ENCODE measurements at regions not wholly inside any gene's neighbourhood (a gene's known extent, or its start where the extent isn't known, plus 50 kb on each side); places are given as distances from the start of the nearest gene placed in this dataset.

DNA sequence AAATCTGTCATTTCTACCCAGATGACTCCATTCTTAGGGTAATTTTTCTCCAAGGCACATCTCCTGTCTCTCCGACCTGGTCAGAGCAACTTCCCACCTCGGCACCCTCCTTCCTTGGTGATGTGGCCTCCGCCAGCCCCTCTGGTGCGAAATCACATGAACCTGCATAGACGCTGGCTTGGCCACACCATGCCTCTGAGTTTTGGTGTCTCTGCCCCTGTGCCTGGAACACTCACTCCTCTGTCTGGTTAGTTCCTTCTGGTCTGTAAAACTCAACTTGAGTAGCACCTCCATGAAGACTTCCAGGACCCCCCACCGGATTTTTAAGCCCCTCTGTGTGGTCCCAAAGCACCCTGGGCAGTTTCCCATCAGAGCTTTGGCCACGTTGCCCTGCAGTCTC, 83.2 kb upstream of the OTOS start:
- DNase-seq: no peak
- Histone ChIP-seq H3K27ac (ENCODE audit: low read depth in 1 of 2, low read length in 2 of 2) (no peak overlapping the region), H3K9me3 (replicated peaks in 1 of 2; ENCODE audit: control insufficient read depth in 1 of 2, insufficient read depth in 1 of 2, low read length in 2 of 2) (peaks cover 0 to 4% of the 10 kb centered on the region in 2 donors), H3K4me1 (ENCODE audit: control insufficient read depth in 1 of 2, insufficient read depth in 2 of 2, low read length in 2 of 2) (no peaks in the 10 kb centered on the region), H3K9ac (ENCODE audit: insufficient read depth, low read length, poor library complexity, severe bottlenecking) (no peak overlapping the region), H2AFZ (ENCODE audit: insufficient read depth, low read depth, low read length, poor library complexity, severe bottlenecking) (no peak overlapping the region), H3K4me2 (replicated peaks; ENCODE audit: extremely low read depth, low read length, poor library complexity, severe bottlenecking) (no peak overlapping the region), H3K4me3 (replicated peaks in 1 of 3; ENCODE audit: low read depth in 2 of 3, low read length in 3 of 3) (no peak overlapping the region), H3K27me3 (ENCODE audit: control insufficient read depth in 2 of 2, insufficient read depth in 2 of 2, low read length in 2 of 2) (no peaks in the 10 kb centered on the region), H3K36me3 (replicated peaks in 1 of 2; ENCODE audit: control insufficient read depth in 1 of 2, insufficient read depth in 2 of 2, low read length in 2 of 2) (no peaks in the 10 kb centered on the region), H3K79me2 (ENCODE audit: insufficient read depth, low read length) (no peaks in the 10 kb centered on the region), H4K20me1 (ENCODE audit: insufficient read depth, low read length) (no peaks in the 10 kb centered on the region)
- WGBS (ENCODE audit: insufficient coverage): 76% methylated on average over 7 of the region's 7 CpGs
- TF ChIP-seq, protein P1, sequence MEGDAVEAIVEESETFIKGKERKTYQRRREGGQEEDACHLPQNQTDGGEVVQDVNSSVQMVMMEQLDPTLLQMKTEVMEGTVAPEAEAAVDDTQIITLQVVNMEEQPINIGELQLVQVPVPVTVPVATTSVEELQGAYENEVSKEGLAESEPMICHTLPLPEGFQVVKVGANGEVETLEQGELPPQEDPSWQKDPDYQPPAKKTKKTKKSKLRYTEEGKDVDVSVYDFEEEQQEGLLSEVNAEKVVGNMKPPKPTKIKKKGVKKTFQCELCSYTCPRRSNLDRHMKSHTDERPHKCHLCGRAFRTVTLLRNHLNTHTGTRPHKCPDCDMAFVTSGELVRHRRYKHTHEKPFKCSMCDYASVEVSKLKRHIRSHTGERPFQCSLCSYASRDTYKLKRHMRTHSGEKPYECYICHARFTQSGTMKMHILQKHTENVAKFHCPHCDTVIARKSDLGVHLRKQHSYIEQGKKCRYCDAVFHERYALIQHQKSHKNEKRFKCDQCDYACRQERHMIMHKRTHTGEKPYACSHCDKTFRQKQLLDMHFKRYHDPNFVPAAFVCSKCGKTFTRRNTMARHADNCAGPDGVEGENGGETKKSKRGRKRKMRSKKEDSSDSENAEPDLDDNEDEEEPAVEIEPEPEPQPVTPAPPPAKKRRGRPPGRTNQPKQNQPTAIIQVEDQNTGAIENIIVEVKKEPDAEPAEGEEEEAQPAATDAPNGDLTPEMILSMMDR (IDR thresholded peaks at IDR 0.05): no peak
- Mint-ChIP-seq H3K4me3 (no peak overlapping the region), H3K36me3 (no peaks in the 10 kb centered on the region), H3K27ac (no peak overlapping the region), H3K9me3 (peaks cover 2 to 10% (median 8%) of the 10 kb centered on the region in 7 donors), H3K4me1 (no peaks in the 10 kb centered on the region), H3K27me3 (ENCODE audit: low read depth in 3 of 3) (peaks cover 3 to 8% (median 6%) of the 10 kb centered on the region in 3 donors)
- intact Hi-C loops (cut with micrococcal nuclease): no loop called here

DNA sequence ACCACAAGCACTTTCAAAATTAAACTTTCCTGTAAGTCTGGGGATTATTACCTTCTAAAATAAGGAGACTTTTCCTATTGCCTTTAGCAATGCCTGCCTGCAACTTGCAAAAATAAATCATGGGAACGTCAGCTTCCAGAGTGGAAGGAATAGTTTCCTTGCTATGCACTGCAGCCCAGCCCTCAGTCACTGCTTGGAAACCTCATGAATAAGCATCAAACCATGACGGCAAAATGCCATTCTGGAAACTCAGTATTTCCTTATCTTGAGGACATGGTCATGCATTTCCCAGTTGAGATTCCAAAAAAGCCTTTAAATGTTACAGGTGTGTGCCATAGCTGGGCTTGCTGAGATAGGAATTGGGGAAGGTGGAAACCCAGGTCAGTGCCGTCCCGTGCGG, 84.2 kb upstream of the OTOS start:
- no peaks in the 10 kb centered on the region for H3K36me3 ChIP-seq (replicated peaks in 1 of 2; ENCODE audit: control insufficient read depth in 1 of 2, insufficient read depth in 2 of 2, low read length in 2 of 2)
- no peaks in the 10 kb centered on the region for H3K79me2 ChIP-seq (ENCODE audit: insufficient read depth, low read length)
- no peaks in the 10 kb centered on the region for H3K36me3 Mint-ChIP-seq
- intact Hi-C loops (cut with micrococcal nuclease): no loop called here
- H3K27me3 ChIP-seq (ENCODE audit: control insufficient read depth in 2 of 2, insufficient read depth in 2 of 2, low read length in 2 of 2): no peaks in the 10 kb centered on the region
- no peak overlapping the region for H3K4me3 Mint-ChIP-seq
- H3K4me3 ChIP-seq (replicated peaks in 1 of 3; ENCODE audit: low read depth in 2 of 3, low read length in 3 of 3): no peak overlapping the region
- H3K27ac Mint-ChIP-seq: no peak overlapping the region
- 89% methylated on average over 4 of the region's 5 CpGs for WGBS (ENCODE audit: insufficient coverage)
- H3K27ac ChIP-seq (ENCODE audit: low read depth in 1 of 2, low read length in 2 of 2): no peak overlapping the region
- H3K9me3 ChIP-seq (replicated peaks in 1 of 2; ENCODE audit: control insufficient read depth in 1 of 2, insufficient read depth in 1 of 2, low read length in 2 of 2): peaks cover 0 to 10% of the 10 kb centered on the region in 2 donors
- peaks cover 2 to 20% (median 16%) of the 10 kb centered on the region in 7 donors for H3K9me3 Mint-ChIP-seq
- H3K4me1 ChIP-seq (ENCODE audit: control insufficient read depth in 1 of 2, insufficient read depth in 2 of 2, low read length in 2 of 2): no peaks in the 10 kb centered on the region
- DNase-seq: no peak
- H3K4me1 Mint-ChIP-seq: no peaks in the 10 kb centered on the region
- H3K9ac ChIP-seq (ENCODE audit: insufficient read depth, low read length, poor library complexity, severe bottlenecking): no peak overlapping the region
- TF ChIP-seq, protein P1 (IDR thresholded peaks at IDR 0.05): no peak
- no peak overlapping the region for H3K4me2 ChIP-seq (replicated peaks; ENCODE audit: extremely low read depth, low read length, poor library complexity, severe bottlenecking)
- H2AFZ ChIP-seq (ENCODE audit: insufficient read depth, low read depth, low read length, poor library complexity, severe bottlenecking): no peak overlapping the region
- no peaks in the 10 kb centered on the region for H4K20me1 ChIP-seq (ENCODE audit: insufficient read depth, low read length)
- H3K27me3 Mint-ChIP-seq (ENCODE audit: low read depth in 3 of 3): peaks cover 5 to 8% (median 8%) of the 10 kb centered on the region in 3 donors

Measured in CD14-positive monocyte (primary cell).